A549 (cell line): ENCODE measurements at regions not wholly inside any gene's neighbourhood (a gene's known extent, or its start where the extent isn't known, plus 50 kb on each side); places are given as distances from the start of the nearest gene placed in this dataset.
"Not testable (repeated sequence)": the region's sequence is repeated elsewhere in the genome, so short reads cannot be mapped to it uniquely, and the experiment has no call there.

Experiments
- ATAC-seq, 2 experiments: fragments of 200-7000 bp in 1 of 2; fragments of >200 bp in 1 of 2; cut with Nextera tagmentation in 1 of 2; cut with Tn5 transposase in 1 of 2; 3 replicates each; pipeline versions ENCODE4 v1.8.0 to v1.9.1; 2018 to 2020; ENCODE audit warnings: mild to moderate bottlenecking in 1 of 2, moderate library complexity in 1 of 2
- CTCF ChIA-PET: fragments of 300-600 bp; sonication (Branson Sonifier 250); formaldehyde crosslinking; extraction: SDS; loops from one replicate; lab custom pipeline; 2021; ENCODE audit warnings: antibody characterized with exemption, inconsistent platforms; lab: Yijun Ruan, JAX
- POLR2A ChIA-PET: fragments of 350-600 bp; formaldehyde crosslinking; extraction: SDS; loops from one replicate; lab custom pipeline; 2021; ENCODE audit warnings: antibody characterized with exemption, inconsistent platforms; lab: Yijun Ruan, JAX
- DNase-seq, 2 experiments: peaks; one replicate each; pipeline versions ENCODE4 v3.0.0 to v3.0.0-alpha.2; 2011 to 2016; ENCODE audit warnings: low read depth in 1 of 2, low spot score in 1 of 2
- FAIRE-seq: peaks from 2 replicates; lab custom pipeline; 2011; peaks lifted over from hg19 to GRCh38; lab: Jason Lieb, UNC
- H3K27ac ChIP-seq, 2 experiments: fragments of >200 bp; sonication (Bioruptor Twin); formaldehyde crosslinking; 3 replicates each; pipeline ENCODE4 v1.5.1; 2016 to 2017
- H3K4me1 ChIP-seq: fragments of >200 bp; sonication (Bioruptor Twin); formaldehyde crosslinking; 3 replicates; pipeline ENCODE4 v1.6.1; 2016
- H3K4me2 ChIP-seq: fragments of >200 bp; sonication (Bioruptor Twin); formaldehyde crosslinking; 3 replicates; pipeline ENCODE4 v1.6.1; 2016
- H3K4me3 ChIP-seq: fragments of >200 bp; sonication (Bioruptor Twin); formaldehyde crosslinking; 3 replicates; pipeline ENCODE4 v1.5.1; 2016
- H3K9me3 ChIP-seq: fragments of >200 bp; sonication (Bioruptor Twin); formaldehyde crosslinking; 3 replicates; pipeline ENCODE4 v1.6.1; 2016
- EP300 ChIP-seq, 2 experiments: fragments of >200 bp; sonication (Bioruptor Twin); formaldehyde crosslinking; IDR thresholded peaks; 2 replicates in 1 of 2; 3 replicates in 1 of 2; pipeline ENCODE4 v1.6.1; 2016 to 2017
- FOSB ChIP-seq: fragments of 250-450 bp; sonication (Bioruptor Pico); IDR thresholded peaks from 2 replicates; pipeline ENCODE4 v1.5.0; 2020; ENCODE audit warnings: mild to moderate bottlenecking, moderate library complexity
- HOXB5 ChIP-seq: fragments of 250-450 bp; sonication (Bioruptor Pico); IDR thresholded peaks from 2 replicates; pipeline ENCODE4 v1.5.0; 2020; ENCODE audit warnings: mild to moderate bottlenecking, moderate library complexity
- KDM1A ChIP-seq: fragments of 200-600 bp; sonication (generic); IDR thresholded peaks from 2 replicates; pipeline ENCODE4 v1.6.1; 2016; ENCODE audit warnings: low read depth, mild to moderate bottlenecking
- KDM5A ChIP-seq: fragments of 200-600 bp; sonication (generic); IDR thresholded peaks from 2 replicates; pipeline ENCODE4 v1.6.1; 2016; ENCODE audit warnings: antibody characterized with exemption, mild to moderate bottlenecking
- MAFK ChIP-seq: fragments of 450-650 bp; IDR thresholded peaks from 2 replicates; pipeline ENCODE4 v1.6.1; 2014; ENCODE audit not compliant: partially characterized antibody
- MYC ChIP-seq: IDR thresholded peaks from 2 replicates; pipeline ENCODE4 v1.6.1; 2012; ENCODE audit warnings: mild to moderate bottlenecking, inconsistent platforms, low read length, improper control_type of control experiment, borderline replicate concordance
- PHF8 ChIP-seq: fragments of 200-600 bp; sonication (generic); IDR thresholded peaks from 2 replicates; pipeline ENCODE4 v1.6.1; 2016; ENCODE audit warnings: low read depth, mild to moderate bottlenecking, antibody characterized with exemption, moderate library complexity, borderline replicate concordance
- POLR2A ChIP-seq: IDR thresholded peaks from 2 replicates; pipeline ENCODE4 v1.6.1; 2012; ENCODE audit warnings: mild to moderate bottlenecking, low read length
- POLR2AphosphoS2 ChIP-seq: conservative IDR thresholded peaks from 2 replicates; pipeline ENCODE4 v1.6.1; 2012; ENCODE audit warnings: low read length, improper control_type of control experiment, inconsistent platforms
- RCOR1 ChIP-seq: fragments of 150-350 bp; IDR thresholded peaks from 2 replicates; pipeline ENCODE4 v1.6.1; 2014; ENCODE audit warnings: antibody characterized with exemption, low read length, low read depth
- SREBF2 ChIP-seq: fragments of 450-650 bp; IDR thresholded peaks from 2 replicates; pipeline ENCODE4 v1.6.1; 2014; ENCODE audit warnings: mild to moderate bottlenecking, moderate library complexity
- ZSCAN20 ChIP-seq: fragments of 250-450 bp; sonication (Bioruptor Pico); IDR thresholded peaks from 2 replicates; pipeline ENCODE4 v1.8.0; 2022; ENCODE audit warnings: mild to moderate bottlenecking, moderate library complexity
- WGBS: methylation state at CpG from one replicate; pipeline ENCODE4 v1.1.6; 2017; ENCODE audit errors: missing lambda C conversion rate; 5-methylcytosine and 5-hydroxymethylcytosine counted together
- TF ChIP-seq, protein P1 (sequence below): IDR thresholded peaks from 2 replicates; pipeline ENCODE4 v1.6.1; 2012
- TF ChIP-seq, protein P2 (sequence below): IDR thresholded peaks from 2 replicates; pipeline ENCODE4 v1.6.1; 2012; ENCODE audit warnings: low read depth, borderline replicate concordance

- H3K4me1 ChIP-seq = no peaks in the 10 kb centered on the region
- no peak overlapping the region for H3K4me3 ChIP-seq
- DNase-seq = no peak
- ATAC-seq = no peak
- H3K27ac ChIP-seq = no peak overlapping the region
- POLR2A ChIA-PET = no interaction called here
- no peak for TF ChIP-seq KDM1A
- TF ChIP-seq, all 56 proteins: peak for 0
- CTCF ChIA-PET = no interaction called here
- 1% methylated on average over 4 of the region's 4 CpGs for WGBS
- H3K4me2 ChIP-seq = no peak overlapping the region
- H3K9me3 ChIP-seq = no peaks in the 10 kb centered on the region
- FAIRE-seq = no peak
These were observed 448.7 kb upstream of the POM121L12 start for GRCh38 chr7:52586704-52587103.

- POLR2A ChIA-PET = no interaction called here
These were observed 451.4 kb upstream of the POM121L12 start for GRCh38 chr7:52584041-52584440.

DNA sequence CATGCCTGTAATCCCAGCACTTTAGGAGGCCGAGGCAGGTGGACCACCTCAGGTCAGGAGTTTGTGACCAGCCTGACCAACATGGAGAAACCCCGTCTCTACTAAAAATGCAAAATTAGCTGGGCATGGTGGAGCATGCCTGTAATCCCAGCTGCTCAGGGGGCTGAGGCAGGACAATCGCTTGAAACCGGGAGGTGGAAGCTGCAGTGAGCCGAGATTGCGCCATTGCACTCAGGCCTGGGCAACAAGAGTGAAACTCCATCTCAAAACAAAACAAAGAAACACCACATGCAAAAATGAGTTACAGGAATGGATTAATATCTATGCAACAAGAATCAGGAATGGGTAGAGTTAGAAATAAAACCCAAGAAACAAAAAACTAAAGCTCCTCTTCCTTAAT lies 462.3 kb upstream of the POM121L12 start:
- H3K9me3 ChIP-seq, ATAC-seq, H3K4me3 ChIP-seq, FAIRE-seq, POLR2A ChIA-PET, H3K4me2 ChIP-seq, CTCF ChIA-PET, DNase-seq, H3K4me1 ChIP-seq, H3K27ac ChIP-seq: not testable (repeated sequence)
- 0% methylated on average over 6 of the region's 6 CpGs for WGBS

More at GRCh38 chr7:52584041-52584440, 451.4 kb upstream of the POM121L12 start:
- Histone ChIP-seq H3K4me3 (no peak overlapping the region), H3K4me2 (no peak overlapping the region), H3K9me3 (no peaks in the 10 kb centered on the region), H3K4me1 (no peaks in the 10 kb centered on the region), H3K27ac (no peak overlapping the region)
- TF ChIP-seq FOSB (CRISPR knock-in tag) (no peak), EP300 (IDR thresholded peaks at IDR 0.05) (no peak), POLR2A (no peak), SREBF2 (no peak), RCOR1 (no peak), MYC (no peak), ZSCAN20 (CRISPR knock-in tag) (no peak), HOXB5 (CRISPR knock-in tag) (no peak)
- TF ChIP-seq, protein P1, sequence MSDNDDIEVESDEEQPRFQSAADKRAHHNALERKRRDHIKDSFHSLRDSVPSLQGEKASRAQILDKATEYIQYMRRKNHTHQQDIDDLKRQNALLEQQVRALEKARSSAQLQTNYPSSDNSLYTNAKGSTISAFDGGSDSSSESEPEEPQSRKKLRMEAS = no peak
- FAIRE-seq (no peak), ATAC-seq (no peak), DNase-seq (no peak)
- CTCF ChIA-PET = no interaction called here
- 3% methylated on average over 2 of the region's 2 CpGs for WGBS

GRCh38 chr7:52571026-52571425 lies 464.4 kb upstream of the POM121L12 start:
- DNase-seq = no peak
- TF ChIP-seq, protein P2, sequence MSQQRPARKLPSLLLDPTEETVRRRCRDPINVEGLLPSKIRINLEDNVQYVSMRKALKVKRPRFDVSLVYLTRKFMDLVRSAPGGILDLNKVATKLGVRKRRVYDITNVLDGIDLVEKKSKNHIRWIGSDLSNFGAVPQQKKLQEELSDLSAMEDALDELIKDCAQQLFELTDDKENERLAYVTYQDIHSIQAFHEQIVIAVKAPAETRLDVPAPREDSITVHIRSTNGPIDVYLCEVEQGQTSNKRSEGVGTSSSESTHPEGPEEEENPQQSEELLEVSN = no peak
- no peak for TF ChIP-seq KDM5A
- no peak for TF ChIP-seq POLR2AphosphoS2
- TF ChIP-seq PHF8 = no peak
- no peak for TF ChIP-seq SREBF2
- TF ChIP-seq, all 56 proteins: peak for 0
- H3K4me1 ChIP-seq = no peaks in the 10 kb centered on the region
- no peaks in the 10 kb centered on the region for H3K9me3 ChIP-seq
- H3K27ac ChIP-seq = no peak overlapping the region
- CTCF ChIA-PET = no interaction called here
- no peak overlapping the region for H3K4me3 ChIP-seq
- FAIRE-seq (no peak), ATAC-seq (no peak)
- 5% methylated on average over 3 of the region's 3 CpGs for WGBS
- POLR2A ChIA-PET = no interaction called here
- H3K4me2 ChIP-seq = no peak overlapping the region

DNA sequence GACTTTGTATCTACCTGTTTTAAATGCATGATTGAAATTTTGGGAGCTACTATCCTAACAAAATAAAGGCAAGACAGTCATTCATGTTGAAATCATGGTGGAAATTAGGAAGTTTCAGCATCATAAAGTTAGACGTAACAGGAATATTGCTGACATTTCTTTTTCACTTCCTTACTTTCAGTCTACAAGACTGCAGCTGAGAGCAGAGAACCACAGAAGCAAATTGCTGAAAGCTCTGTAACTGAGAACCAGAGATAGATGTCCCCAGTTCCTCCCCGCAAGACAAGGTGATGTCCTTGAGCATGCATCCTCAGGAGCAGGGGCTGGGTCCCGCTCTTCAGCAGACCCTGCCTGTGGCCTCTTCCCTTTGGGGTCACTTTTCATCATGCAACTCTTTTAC lies 466.3 kb upstream of the POM121L12 start:
- no peak overlapping the region for H3K4me2 ChIP-seq
- CTCF ChIA-PET = no interaction called here
- no peak for ATAC-seq
- no peak for DNase-seq
- TF ChIP-seq POLR2A (no peak), MAFK (peak; percentile 34)
- TF ChIP-seq, all 56 proteins: peak for 1
- no peaks in the 10 kb centered on the region for H3K4me1 ChIP-seq
- FAIRE-seq = no peak
- no peak overlapping the region for H3K4me3 ChIP-seq
- H3K9me3 ChIP-seq = no peaks in the 10 kb centered on the region
- WGBS = 45% methylated on average over 3 of the region's 3 CpGs
- H3K27ac ChIP-seq = no peak overlapping the region
- POLR2A ChIA-PET = no interaction called here
